ENCODE measurements at regions not wholly inside any gene's neighbourhood (a gene's known extent, or its start where the extent isn't known, plus 50 kb on each side); places are given as distances from the start of the nearest gene placed in this dataset.

- Histone ChIP-seq H3K36me3 (ENCODE audit: control insufficient read depth, insufficient read depth, low read length) (no peaks in the 10 kb centered on the region), H3K4me3 (ENCODE audit: low read depth, low read length) (no peak overlapping the region), H3K27me3 (ENCODE audit: control insufficient read depth, insufficient read depth, low read length) (no peaks in the 10 kb centered on the region)
- TF ChIP-seq CTCF (IDR thresholded peaks at IDR 0.05; ENCODE audit: insufficient read depth, low read length, severe bottlenecking): no peak
- DNase-seq (ENCODE audit: low read depth) (no peak), FAIRE-seq (no peak)
Observed at GRCh38 chr11:107252429-107253161, 205.0 kb downstream of the CWF19L2 start.

DNA sequence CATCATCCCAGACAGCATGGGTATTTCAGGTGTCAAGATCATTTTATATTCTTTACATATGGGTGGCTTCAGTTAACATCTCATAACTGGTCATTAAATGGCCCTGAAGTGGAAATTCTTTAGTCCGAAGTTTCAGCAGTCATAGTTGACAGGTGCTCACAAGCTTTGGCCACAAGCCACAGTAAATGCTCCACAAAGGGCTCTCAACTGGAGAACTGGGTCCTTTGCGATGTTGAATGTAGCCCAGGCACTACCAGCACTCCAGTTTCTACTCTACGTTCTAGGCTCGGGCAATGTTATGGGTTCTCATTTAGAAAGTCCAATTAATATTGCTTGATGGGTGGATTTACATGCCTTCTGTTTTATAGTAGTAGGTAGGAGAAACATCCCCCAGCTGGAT, 206.3 kb downstream of the CWF19L2 start:
- no peak for DNase-seq (ENCODE audit: low read depth)
- no peak for FAIRE-seq
- Histone ChIP-seq H3K4me3 (ENCODE audit: low read depth, low read length) (no peak overlapping the region), H3K36me3 (ENCODE audit: control insufficient read depth, insufficient read depth, low read length) (no peaks in the 10 kb centered on the region), H3K27me3 (ENCODE audit: control insufficient read depth, insufficient read depth, low read length) (no peaks in the 10 kb centered on the region)
- no peak for TF ChIP-seq CTCF (IDR thresholded peaks at IDR 0.05; ENCODE audit: insufficient read depth, low read length, severe bottlenecking)

DNA sequence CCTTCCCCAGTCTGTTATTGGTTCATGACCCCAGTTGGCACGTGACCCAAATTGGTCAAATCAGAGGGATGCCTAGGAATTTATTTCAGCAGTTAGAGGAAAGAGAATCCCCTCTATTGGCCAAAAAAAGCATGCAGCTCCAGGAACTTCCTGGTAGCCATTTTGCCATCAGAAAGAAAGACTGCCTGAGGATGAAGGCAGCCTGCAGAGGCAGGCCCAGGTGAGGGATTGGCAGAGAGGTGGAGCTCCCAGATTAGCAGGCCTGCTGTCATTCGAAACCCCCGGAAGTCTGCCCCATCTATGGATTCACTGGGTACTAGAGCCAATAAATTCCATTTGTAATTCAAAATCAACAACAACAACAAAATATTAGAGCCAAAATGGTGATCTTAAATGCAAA, 207.6 kb downstream of the CWF19L2 start:
- DNase-seq (ENCODE audit: low read depth) (no peak), FAIRE-seq (no peak)
- no peak overlapping the region for H3K4me3 ChIP-seq (ENCODE audit: low read depth, low read length)
- no peak for TF ChIP-seq CTCF (IDR thresholded peaks at IDR 0.05; ENCODE audit: insufficient read depth, low read length, severe bottlenecking)
- H3K27me3 ChIP-seq (ENCODE audit: control insufficient read depth, insufficient read depth, low read length): no peaks in the 10 kb centered on the region
- no peaks in the 10 kb centered on the region for H3K36me3 ChIP-seq (ENCODE audit: control insufficient read depth, insufficient read depth, low read length)

DNA sequence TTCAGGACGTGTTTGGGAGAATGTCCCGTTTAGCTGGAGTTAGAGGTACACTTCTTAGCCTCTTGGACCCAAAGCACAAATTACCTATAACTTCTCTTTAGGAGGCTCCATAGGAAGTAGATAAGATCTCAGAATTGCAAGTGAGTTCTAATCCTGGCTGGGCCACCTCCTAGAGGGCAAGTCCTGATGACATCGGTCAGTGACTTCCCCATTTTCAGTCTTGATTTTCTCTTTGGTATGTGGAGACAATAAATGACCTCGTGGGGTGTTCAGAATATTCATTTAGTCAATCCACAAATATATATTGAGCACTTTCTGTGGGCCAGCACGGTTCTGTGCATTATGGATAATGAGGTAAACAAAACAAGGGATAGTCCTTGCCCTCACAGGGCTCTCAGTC, 208.6 kb downstream of the CWF19L2 start:
- Histone ChIP-seq H3K4me3 (ENCODE audit: low read depth, low read length) (no peak overlapping the region), H3K27me3 (ENCODE audit: control insufficient read depth, insufficient read depth, low read length) (no peaks in the 10 kb centered on the region), H3K36me3 (ENCODE audit: control insufficient read depth, insufficient read depth, low read length) (no peaks in the 10 kb centered on the region)
- no peak for DNase-seq (ENCODE audit: low read depth)
- TF ChIP-seq CTCF (IDR thresholded peaks at IDR 0.05; ENCODE audit: insufficient read depth, low read length, severe bottlenecking): no peak
- FAIRE-seq: no peak

GRCh38 chr11:107247167-107247861, 210.3 kb downstream of the CWF19L2 start:
- DNase-seq (ENCODE audit: low read depth): no peak
- peak; percentile 75 for FAIRE-seq
- Histone ChIP-seq H3K27me3 (ENCODE audit: control insufficient read depth, insufficient read depth, low read length) (no peaks in the 10 kb centered on the region), H3K4me3 (ENCODE audit: low read depth, low read length) (no peak overlapping the region), H3K36me3 (ENCODE audit: control insufficient read depth, insufficient read depth, low read length) (no peaks in the 10 kb centered on the region)
- no peak for TF ChIP-seq CTCF (IDR thresholded peaks at IDR 0.05; ENCODE audit: insufficient read depth, low read length, severe bottlenecking)
